ENCODE measurements at regions not wholly inside any gene's neighbourhood (a gene's known extent, or its start where the extent isn't known, plus 50 kb on each side); places are given as distances from the start of the nearest gene placed in this dataset.

DNA sequence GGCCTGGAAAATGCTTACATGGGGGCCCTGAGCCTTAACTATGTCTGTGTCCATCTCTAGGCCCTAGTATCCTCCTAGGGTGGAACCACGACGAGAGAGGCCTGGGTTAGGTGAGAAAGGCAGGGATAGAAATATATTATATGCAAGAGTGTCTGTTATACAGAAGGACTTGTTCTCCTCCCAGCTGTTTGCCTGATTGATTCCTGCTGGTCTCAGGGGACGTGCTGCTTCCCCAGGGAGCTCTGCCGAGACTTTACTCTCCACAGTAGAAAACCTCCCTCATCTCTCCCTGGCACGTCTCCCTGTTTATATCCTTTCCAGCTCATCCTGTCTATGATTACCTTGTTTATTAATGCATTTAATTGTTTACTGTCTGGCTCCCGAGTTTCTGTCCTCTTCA is 132.6 kb downstream of the MIAT start:
- Histone ChIP-seq H3K4me3 (no peak overlapping the region), H3K27me3 (replicated peaks; ENCODE audit: insufficient read depth) (no peaks in the 10 kb centered on the region), H3K9me3 (no peaks in the 10 kb centered on the region), H3K27ac (no peak overlapping the region), H3K36me3 (no peaks in the 10 kb centered on the region), H3K4me1 (replicated peaks) (no peaks in the 10 kb centered on the region)
- no peak for TF ChIP-seq POLR2A (IDR thresholded peaks at IDR 0.05)
- TF ChIP-seq, protein P1, sequence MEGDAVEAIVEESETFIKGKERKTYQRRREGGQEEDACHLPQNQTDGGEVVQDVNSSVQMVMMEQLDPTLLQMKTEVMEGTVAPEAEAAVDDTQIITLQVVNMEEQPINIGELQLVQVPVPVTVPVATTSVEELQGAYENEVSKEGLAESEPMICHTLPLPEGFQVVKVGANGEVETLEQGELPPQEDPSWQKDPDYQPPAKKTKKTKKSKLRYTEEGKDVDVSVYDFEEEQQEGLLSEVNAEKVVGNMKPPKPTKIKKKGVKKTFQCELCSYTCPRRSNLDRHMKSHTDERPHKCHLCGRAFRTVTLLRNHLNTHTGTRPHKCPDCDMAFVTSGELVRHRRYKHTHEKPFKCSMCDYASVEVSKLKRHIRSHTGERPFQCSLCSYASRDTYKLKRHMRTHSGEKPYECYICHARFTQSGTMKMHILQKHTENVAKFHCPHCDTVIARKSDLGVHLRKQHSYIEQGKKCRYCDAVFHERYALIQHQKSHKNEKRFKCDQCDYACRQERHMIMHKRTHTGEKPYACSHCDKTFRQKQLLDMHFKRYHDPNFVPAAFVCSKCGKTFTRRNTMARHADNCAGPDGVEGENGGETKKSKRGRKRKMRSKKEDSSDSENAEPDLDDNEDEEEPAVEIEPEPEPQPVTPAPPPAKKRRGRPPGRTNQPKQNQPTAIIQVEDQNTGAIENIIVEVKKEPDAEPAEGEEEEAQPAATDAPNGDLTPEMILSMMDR (IDR thresholded peaks at IDR 0.05) = no peak
- TF ChIP-seq POLR2AphosphoS5 (IDR thresholded peaks at IDR 0.05) = no peak
- WGBS = 62% methylated on average over 6 of the region's 6 CpGs
- DNase-seq (ENCODE audit: low spot score) = no peak
- intact Hi-C loops (cut with DNase I) = no loop called here

DNA sequence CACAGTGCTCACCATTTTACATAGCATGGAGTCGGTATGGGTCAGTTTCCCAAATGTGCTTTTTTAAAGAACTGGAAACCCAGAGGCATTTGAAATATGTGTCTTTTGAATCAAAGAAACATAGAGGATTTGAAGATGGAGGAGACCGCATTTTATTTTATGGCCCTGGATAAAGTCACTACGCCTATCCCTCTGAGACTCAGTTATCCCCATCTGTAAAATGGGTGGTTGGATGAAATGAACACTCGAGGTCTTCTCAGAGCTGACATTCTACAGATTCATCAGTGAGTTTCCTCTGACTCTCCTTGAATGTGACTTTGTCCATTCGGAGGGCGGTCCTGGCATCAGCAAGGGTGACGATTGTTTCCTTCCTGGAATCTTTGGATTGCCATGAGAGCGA is 135.1 kb downstream of the MIAT start:
- TF ChIP-seq POLR2AphosphoS5 (IDR thresholded peaks at IDR 0.05) (no peak), POLR2A (IDR thresholded peaks at IDR 0.05) (no peak)
- TF ChIP-seq, protein P1 (IDR thresholded peaks at IDR 0.05) = no peak
- Histone ChIP-seq H3K36me3 (no peaks in the 10 kb centered on the region), H3K9me3 (no peaks in the 10 kb centered on the region), H3K27ac (no peak overlapping the region), H3K4me3 (no peak overlapping the region), H3K4me1 (replicated peaks) (no peaks in the 10 kb centered on the region), H3K27me3 (replicated peaks; ENCODE audit: insufficient read depth) (no peaks in the 10 kb centered on the region)
- WGBS = 96% methylated on average over 8 of the region's 8 CpGs
- no peak for DNase-seq (ENCODE audit: low spot score)
- intact Hi-C loops (cut with DNase I) = no loop called here

DNA sequence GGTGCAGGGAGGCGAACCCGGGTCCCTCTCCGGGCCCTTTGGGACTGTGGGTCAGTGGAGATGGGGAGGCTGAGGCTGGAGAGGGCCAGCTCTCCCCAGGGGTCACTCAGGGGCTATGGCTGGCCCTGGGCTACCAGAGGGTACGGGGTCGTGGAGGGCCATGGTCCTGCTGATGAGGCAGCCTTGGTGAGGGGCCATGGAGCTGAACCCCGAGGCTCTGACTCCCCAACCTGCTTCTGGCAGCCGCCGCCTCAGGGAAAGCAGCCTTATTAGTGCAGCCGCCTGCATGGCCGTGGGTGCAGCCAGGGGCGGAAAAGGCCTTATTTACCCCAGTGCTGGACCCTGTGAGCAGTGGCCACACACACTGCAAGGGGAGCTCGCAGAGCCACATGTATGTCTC is 139.4 kb downstream of the MIAT start:
- TF ChIP-seq POLR2AphosphoS5 (IDR thresholded peaks at IDR 0.05) = no peak
- TF ChIP-seq, protein P1 (IDR thresholded peaks at IDR 0.05) = no peak
- TF ChIP-seq POLR2A (IDR thresholded peaks at IDR 0.05) = no peak
- intact Hi-C loops (cut with DNase I) = no loop called here
- no peaks in the 10 kb centered on the region for H3K36me3 ChIP-seq
- no peaks in the 10 kb centered on the region for H3K27me3 ChIP-seq (replicated peaks; ENCODE audit: insufficient read depth)
- DNase-seq (ENCODE audit: low spot score) = no peak
- WGBS = 95% methylated on average over 8 of the region's 12 CpGs
- H3K9me3 ChIP-seq = no peaks in the 10 kb centered on the region
- no peak overlapping the region for H3K4me3 ChIP-seq
- no peak overlapping the region for H3K27ac ChIP-seq
- H3K4me1 ChIP-seq (replicated peaks) = no peaks in the 10 kb centered on the region

DNA sequence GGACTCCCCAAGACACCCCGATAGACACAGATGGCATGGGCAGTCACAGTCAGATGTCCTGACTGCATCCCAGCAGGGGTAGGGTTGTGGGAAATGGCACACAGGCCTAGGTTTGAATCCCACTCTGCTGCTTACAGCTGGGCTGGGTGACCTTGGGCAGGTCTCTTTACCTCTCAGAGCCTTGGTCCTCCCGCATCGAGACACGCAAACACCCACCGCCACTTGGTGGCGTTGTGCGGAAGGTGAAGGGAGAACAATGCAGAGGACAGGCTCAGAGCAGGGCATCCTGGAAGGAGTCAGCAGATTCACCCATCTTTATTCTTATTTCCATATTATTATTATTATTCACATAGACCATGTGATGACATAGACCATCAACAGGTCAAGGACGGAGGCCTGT is 140.5 kb downstream of the MIAT start:
- 97% methylated on average over 8 of the region's 8 CpGs for WGBS
- no peak for DNase-seq (ENCODE audit: low spot score)
- Histone ChIP-seq H3K27me3 (replicated peaks; ENCODE audit: insufficient read depth) (no peaks in the 10 kb centered on the region), H3K4me3 (no peak overlapping the region), H3K4me1 (replicated peaks) (no peaks in the 10 kb centered on the region), H3K27ac (no peak overlapping the region), H3K36me3 (no peaks in the 10 kb centered on the region), H3K9me3 (no peaks in the 10 kb centered on the region)
- intact Hi-C loops (cut with DNase I) = no loop called here
- TF ChIP-seq POLR2AphosphoS5 (IDR thresholded peaks at IDR 0.05) (no peak), POLR2A (IDR thresholded peaks at IDR 0.05) (no peak)
- TF ChIP-seq, protein P1 (IDR thresholded peaks at IDR 0.05) = no peak

DNA sequence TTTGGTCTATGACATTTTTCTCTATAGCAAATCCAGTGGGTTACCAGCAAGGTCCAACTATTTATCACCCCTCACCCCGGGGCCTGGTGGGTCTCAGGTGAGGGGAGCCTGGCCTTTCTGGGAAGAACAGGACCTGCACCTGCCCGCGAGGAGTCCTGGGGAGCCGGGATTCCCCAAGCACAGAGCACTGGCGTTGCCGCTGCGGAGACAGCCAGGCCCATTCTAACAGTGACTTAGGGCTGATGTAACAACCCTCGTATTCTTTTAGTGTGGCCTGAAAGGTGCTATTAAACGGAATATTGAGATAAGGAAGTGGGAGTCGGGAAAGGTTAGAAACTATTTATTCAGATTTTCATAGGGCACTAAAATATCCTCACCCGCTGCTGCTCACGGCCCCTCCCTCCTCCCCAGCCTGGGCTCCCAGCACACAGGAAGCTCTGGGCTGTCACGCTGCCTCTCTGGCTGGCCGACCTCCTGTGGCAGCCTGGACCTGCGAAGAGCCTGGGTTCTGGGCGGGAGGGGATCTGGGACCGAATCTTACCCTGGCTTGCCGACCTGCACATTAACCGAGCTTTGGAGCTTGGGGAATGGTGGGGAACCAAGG is 141.2 kb downstream of the MIAT start:
- Histone ChIP-seq H3K9me3 (no peaks in the 10 kb centered on the region), H3K27ac (no peak overlapping the region), H3K27me3 (replicated peaks; ENCODE audit: insufficient read depth) (no peaks in the 10 kb centered on the region), H3K36me3 (no peaks in the 10 kb centered on the region), H3K4me3 (no peak overlapping the region), H3K4me1 (replicated peaks) (no peaks in the 10 kb centered on the region)
- TF ChIP-seq, protein P1 (IDR thresholded peaks at IDR 0.05) = no peak
- peak; percentile 62 for TF ChIP-seq POLR2AphosphoS5 (IDR thresholded peaks at IDR 0.05)
- intact Hi-C loops (cut with DNase I) = no loop called here
- WGBS = 36% methylated on average over 19 of the region's 19 CpGs
- DNase-seq (ENCODE audit: low spot score) = peak; percentile 21

Data from prostate gland (tissue), 2 donors.